Adrenal gland (tissue), 9 donors: ENCODE measurements at regions not wholly inside any gene's neighbourhood (a gene's known extent, or its start where the extent isn't known, plus 50 kb on each side); places are given as distances from the start of the nearest gene placed in this dataset.

Experiments used
- DNase-seq, 7 donors: peaks; one replicate each; pipeline ENCODE4 v3.0.0-alpha.2; 2019 to 2020
- H3K27ac ChIP-seq, 5 donors: fragments of 200-600 bp; sonication (generic) in 4 of 5; 1 replicate in 3 of 5; 2 replicates in 2 of 5; pipeline versions ENCODE4 v1.5.1 to v1.8.0; 2016 to 2020; ENCODE audit warnings: mild to moderate bottlenecking in 1 of 5
- H3K27me3 ChIP-seq: fragments of 200-600 bp; 2 replicates; pipeline ENCODE4 v1.8.0; 2021
- H3K36me3 ChIP-seq, 2 donors: fragments of 200-600 bp; replicated peaks in 1 of 2; 1 replicate in 1 of 2; 2 replicates in 1 of 2; pipeline versions ENCODE4 v1.5.1 to v1.8.0; 2018 to 2022
- H3K4me1 ChIP-seq, 2 donors: fragments of 200-600 bp; replicated peaks in 1 of 2; 1 replicate in 1 of 2; 2 replicates in 1 of 2; pipeline versions ENCODE4 v1.5.1 to v1.8.0; 2018 to 2021
- H3K4me3 ChIP-seq, 4 donors: fragments of 200-600 bp; sonication (generic) in 3 of 4; one replicate each; pipeline ENCODE4 v1.5.1; 2016 to 2018
- H3K9me3 ChIP-seq, 3 donors: fragments of 200-600 bp; sonication (generic) in 1 of 3; replicated peaks in 1 of 3; 1 replicate in 2 of 3; 2 replicates in 1 of 3; pipeline versions ENCODE4 v1.5.1 to v1.8.0; 2016 to 2021
- POLR2A ChIP-seq, 2 donors: fragments of 450-650 bp; IDR thresholded peaks; one replicate each; pipeline ENCODE4 v1.6.1; 2017; ENCODE audit warnings: antibody characterized with exemption in 2 of 2, mild to moderate bottlenecking in 2 of 2, moderate library complexity in 1 of 2
- WGBS, 4 donors: extraction: QIAGEN DNeasy Blood & Tissue Kit in 2 of 4; methylation state at CpG; one replicate each; pipeline versions ENCODE4 v1.1.5 to v1.1.7; 2013 to 2017; 5-methylcytosine and 5-hydroxymethylcytosine counted together
- intact Hi-C, 2 donors: fragments of 100-400 bp; cut with DNase I; formaldehyde crosslinking; loops; one replicate each; pipeline versions ENCODE4 v1.14.1 to v1.15.0; 2022 to 2023
- TF ChIP-seq, protein P1 (sequence below), 6 experiments: fragments of 450-650 bp in 4 of 6; fragments of 200-600 bp in 2 of 6; sonication (generic) in 1 of 6; IDR thresholded peaks; 1 replicate in 5 of 6; 2 replicates in 1 of 6; pipeline versions ENCODE4 v1.5.1 to v1.8.0; 2016 to 2021; ENCODE audit warnings: antibody characterized with exemption in 6 of 6, mild to moderate bottlenecking in 2 of 6, moderate library complexity in 1 of 6
- donor health status: healthy with polysubstance abuse.
- donor health status: Bipolar disorder and iron deficiency.
- donor health status: DM: yes; HTN: yes; CAD: no.
- donor health status: DM: no; HTN: no; CAD: no.
- donor health status: DM: no; HTN: no; CAD: no.

DNA sequence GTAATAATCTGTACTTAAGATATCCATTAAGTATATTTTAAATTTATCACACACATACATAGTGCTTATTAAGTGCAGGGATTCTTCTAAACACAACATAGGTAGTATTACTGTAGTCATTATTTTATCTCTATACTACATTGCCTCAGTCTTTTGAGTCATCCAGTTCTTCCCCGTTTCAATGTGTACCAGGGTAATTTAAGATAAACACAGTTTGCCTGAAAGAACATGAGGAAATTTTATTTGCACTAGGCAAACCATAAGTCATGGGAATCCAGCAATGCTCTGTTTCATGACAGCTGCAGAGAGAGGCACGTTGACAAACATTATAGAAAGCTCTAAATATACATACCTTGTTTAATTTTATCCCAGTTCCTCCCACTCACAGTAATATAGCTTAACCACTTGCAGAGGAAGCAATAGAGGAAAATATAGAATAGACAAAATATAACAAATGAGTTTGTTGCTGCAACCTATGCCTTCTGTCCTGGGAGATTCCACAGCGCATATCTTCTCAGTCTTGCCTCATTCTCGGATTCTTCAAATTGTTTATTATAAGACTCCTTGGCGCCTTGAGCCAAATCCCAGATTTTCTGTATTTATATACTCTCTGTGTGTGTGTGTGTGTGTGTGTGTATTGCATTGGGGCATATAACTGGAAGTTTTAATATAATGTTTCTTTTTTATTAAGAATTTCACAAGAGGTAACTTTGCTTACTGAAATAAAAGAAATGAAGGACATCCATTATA lies 258.6 kb downstream of the FAM133A start:
- Histone ChIP-seq H3K4me1 (no peaks in the 10 kb centered on the region), H3K36me3 (no peaks in the 10 kb centered on the region), H3K27ac (no peak overlapping the region), H3K9me3 (no peaks in the 10 kb centered on the region), H3K27me3 (peaks cover 7% of the 10 kb centered on the region), H3K4me3 (no peak overlapping the region)
- no peak for DNase-seq
- intact Hi-C loops, result no loop called here
- no peak for TF ChIP-seq POLR2A (IDR thresholded peaks at IDR 0.05)
- TF ChIP-seq, protein P1, sequence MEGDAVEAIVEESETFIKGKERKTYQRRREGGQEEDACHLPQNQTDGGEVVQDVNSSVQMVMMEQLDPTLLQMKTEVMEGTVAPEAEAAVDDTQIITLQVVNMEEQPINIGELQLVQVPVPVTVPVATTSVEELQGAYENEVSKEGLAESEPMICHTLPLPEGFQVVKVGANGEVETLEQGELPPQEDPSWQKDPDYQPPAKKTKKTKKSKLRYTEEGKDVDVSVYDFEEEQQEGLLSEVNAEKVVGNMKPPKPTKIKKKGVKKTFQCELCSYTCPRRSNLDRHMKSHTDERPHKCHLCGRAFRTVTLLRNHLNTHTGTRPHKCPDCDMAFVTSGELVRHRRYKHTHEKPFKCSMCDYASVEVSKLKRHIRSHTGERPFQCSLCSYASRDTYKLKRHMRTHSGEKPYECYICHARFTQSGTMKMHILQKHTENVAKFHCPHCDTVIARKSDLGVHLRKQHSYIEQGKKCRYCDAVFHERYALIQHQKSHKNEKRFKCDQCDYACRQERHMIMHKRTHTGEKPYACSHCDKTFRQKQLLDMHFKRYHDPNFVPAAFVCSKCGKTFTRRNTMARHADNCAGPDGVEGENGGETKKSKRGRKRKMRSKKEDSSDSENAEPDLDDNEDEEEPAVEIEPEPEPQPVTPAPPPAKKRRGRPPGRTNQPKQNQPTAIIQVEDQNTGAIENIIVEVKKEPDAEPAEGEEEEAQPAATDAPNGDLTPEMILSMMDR (IDR thresholded peaks at IDR 0.05), result no peak
- WGBS, 4 donors, result 49 to 55% (median 52%) methylated on average over 5 of the region's 5 CpGs

DNA sequence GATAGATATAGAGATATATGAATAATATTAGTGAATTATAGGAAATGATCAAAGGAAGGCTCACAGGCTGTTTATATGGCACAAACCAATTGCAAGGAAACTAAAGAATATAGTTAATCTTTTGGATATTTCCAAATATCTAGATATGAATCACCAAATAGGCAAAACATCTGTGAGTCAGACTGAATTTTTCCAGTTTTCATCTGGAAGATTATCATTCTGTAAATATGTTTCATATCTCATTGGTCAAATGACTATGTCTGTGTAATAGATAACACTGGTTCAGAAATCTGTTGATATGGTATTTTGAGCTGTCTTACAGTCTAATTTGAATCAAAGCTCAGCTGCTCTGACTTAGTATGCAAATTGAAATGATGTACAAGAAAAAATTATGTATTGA lies 303.6 kb downstream of the FAM133A start:
- no peaks in the 10 kb centered on the region for H3K4me1 ChIP-seq
- H3K9me3 ChIP-seq, result no peaks in the 10 kb centered on the region
- intact Hi-C loops, result no loop called here
- H3K27me3 ChIP-seq, result peaks cover 7% of the 10 kb centered on the region
- no peak for DNase-seq
- H3K27ac ChIP-seq, result no peak overlapping the region
- TF ChIP-seq, protein P1 (IDR thresholded peaks at IDR 0.05), result no peak
- TF ChIP-seq POLR2A (IDR thresholded peaks at IDR 0.05), result no peak
- no peaks in the 10 kb centered on the region for H3K36me3 ChIP-seq
- no peak overlapping the region for H3K4me3 ChIP-seq

DNA sequence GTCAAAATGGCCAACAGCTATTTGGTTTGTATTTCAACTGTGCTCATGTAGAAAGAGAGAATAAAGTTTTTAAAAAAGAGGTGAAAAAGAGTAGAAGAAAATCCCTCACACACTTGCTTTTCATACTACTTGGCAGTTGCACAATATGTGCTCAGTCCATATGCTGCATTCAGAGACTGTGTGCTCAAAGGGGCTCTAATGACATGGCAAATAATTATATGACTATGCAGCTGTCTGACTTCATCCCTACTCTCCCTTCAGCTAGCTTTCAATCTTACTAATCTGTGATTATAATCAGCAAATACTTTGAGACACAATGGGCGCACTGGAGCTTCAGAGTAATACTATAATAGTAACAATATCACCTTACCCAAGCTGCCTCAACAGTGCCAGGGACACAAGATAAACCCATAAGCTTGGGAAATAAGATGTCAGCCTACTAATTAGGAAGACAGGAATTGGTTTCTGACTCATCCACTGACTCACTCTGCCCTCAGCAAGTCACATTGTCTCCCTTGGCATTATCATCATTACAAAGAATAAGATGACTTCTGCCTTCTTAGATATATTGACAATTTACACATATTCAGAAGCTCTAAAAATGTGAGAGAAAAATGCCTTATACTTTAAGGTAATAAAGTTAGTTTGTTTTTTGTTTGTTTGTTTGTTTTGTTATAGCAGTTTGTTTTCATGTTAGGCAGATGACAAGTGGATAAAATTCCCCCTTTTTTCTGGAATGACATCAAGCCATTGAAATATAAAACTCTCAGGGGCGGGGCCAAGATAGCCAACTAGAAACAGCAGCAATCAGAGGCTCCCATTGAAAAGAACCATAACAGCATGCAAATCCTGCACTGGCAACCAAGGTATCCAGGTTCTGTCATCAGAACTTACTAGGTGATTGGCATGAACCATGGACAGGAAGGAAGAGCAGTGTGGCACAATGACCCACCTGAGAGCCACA lies 311.6 kb downstream of the FAM133A start:
- TF ChIP-seq, protein P1 (IDR thresholded peaks at IDR 0.05), result no peak
- no peak for TF ChIP-seq POLR2A (IDR thresholded peaks at IDR 0.05)
- Histone ChIP-seq H3K27me3 (no peaks in the 10 kb centered on the region), H3K27ac (no peak overlapping the region), H3K4me1 (no peaks in the 10 kb centered on the region), H3K9me3 (no peaks in the 10 kb centered on the region), H3K4me3 (no peak overlapping the region), H3K36me3 (no peaks in the 10 kb centered on the region)
- 42 to 72% (median 69%) methylated on average over 2 of the region's 2 CpGs for WGBS, 4 donors
- intact Hi-C loops, result no loop called here
- DNase-seq, result peak in 1 of 7 donors; percentile 0
